C4-2B (cell line): ENCODE measurements at regions not wholly inside any gene's neighbourhood (a gene's known extent, or its start where the extent isn't known, plus 50 kb on each side); places are given as distances from the start of the nearest gene placed in this dataset.

Source experiments
- H3K27ac ChIP-seq: fragments of 450-650 bp; 2 replicates; pipeline ENCODE4 v1.5.1; 2017
- ZFX ChIP-seq: fragments of 450-650 bp; IDR thresholded peaks from 2 replicates; pipeline ENCODE4 v1.6.1; 2017
- TF ChIP-seq, protein P1 (sequence below): fragments of 450-650 bp; conservative IDR thresholded peaks from 2 replicates; pipeline ENCODE4 v1.5.1; 2017; ENCODE audit warnings: mild to moderate bottlenecking

- TF ChIP-seq, protein P1, sequence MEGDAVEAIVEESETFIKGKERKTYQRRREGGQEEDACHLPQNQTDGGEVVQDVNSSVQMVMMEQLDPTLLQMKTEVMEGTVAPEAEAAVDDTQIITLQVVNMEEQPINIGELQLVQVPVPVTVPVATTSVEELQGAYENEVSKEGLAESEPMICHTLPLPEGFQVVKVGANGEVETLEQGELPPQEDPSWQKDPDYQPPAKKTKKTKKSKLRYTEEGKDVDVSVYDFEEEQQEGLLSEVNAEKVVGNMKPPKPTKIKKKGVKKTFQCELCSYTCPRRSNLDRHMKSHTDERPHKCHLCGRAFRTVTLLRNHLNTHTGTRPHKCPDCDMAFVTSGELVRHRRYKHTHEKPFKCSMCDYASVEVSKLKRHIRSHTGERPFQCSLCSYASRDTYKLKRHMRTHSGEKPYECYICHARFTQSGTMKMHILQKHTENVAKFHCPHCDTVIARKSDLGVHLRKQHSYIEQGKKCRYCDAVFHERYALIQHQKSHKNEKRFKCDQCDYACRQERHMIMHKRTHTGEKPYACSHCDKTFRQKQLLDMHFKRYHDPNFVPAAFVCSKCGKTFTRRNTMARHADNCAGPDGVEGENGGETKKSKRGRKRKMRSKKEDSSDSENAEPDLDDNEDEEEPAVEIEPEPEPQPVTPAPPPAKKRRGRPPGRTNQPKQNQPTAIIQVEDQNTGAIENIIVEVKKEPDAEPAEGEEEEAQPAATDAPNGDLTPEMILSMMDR: no peak
- no peak for TF ChIP-seq ZFX
- H3K27ac ChIP-seq: no peak overlapping the region
Observed at GRCh38 chr14:104512771-104513640, 66.6 kb upstream of the C14orf180 start.

DNA sequence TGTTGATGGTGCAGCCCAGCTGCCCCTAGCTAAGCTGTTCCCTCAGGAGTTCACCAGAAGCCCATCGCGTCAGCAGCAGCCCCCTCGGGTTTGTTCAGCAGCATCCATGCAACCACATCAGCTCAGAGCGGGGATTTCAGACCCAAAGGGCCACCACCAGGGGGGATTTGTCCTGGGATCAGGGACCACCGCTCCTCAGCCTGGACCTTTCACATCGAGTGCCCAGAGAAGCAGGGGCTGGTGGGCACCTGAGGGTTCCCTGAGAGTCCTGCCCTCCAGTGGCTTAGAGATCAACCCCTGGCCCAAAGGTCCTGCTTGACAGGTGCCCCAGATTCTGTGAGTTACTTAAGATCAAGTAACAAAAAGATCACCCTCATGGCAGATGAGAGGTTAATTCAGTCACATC lies 65.9 kb upstream of the C14orf180 start:
- TF ChIP-seq, protein P1: no peak
- TF ChIP-seq ZFX: no peak
- H3K27ac ChIP-seq: no peak overlapping the region

DNA sequence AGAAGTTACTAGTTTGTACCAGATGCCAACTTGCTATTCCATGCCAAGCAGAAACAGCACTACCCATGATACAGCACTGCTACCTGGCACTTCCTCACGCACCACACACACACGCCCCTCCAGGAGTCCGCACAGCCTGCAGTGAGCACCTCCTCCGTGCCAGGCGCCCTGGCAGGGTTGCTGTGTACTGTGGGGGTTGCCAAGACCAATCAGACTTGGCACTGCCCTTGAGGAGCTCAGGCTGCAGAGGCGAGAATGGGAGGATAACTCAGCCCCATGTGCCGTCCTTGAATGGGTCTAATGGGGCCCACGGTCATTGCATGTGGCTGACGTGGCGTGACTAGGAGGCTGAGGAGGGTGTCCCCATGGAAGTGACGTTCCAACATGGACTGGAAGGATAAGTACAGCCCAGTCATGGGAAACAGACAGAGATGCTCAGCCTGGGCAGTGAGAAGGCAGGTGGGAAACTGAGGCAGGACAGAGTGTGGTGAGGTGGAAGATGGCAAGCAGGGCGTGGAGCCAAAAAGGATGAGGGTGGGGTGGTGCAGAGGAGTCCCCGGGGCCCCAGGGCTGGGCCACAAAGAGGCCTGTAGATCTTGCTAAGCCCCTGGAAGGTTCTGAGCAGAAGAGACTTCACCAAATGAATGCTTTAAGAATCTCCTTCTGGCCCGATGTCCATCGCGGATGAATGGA lies 65.3 kb upstream of the C14orf180 start:
- TF ChIP-seq ZFX: no peak
- TF ChIP-seq, protein P1: no peak
- H3K27ac ChIP-seq: no peak overlapping the region

DNA sequence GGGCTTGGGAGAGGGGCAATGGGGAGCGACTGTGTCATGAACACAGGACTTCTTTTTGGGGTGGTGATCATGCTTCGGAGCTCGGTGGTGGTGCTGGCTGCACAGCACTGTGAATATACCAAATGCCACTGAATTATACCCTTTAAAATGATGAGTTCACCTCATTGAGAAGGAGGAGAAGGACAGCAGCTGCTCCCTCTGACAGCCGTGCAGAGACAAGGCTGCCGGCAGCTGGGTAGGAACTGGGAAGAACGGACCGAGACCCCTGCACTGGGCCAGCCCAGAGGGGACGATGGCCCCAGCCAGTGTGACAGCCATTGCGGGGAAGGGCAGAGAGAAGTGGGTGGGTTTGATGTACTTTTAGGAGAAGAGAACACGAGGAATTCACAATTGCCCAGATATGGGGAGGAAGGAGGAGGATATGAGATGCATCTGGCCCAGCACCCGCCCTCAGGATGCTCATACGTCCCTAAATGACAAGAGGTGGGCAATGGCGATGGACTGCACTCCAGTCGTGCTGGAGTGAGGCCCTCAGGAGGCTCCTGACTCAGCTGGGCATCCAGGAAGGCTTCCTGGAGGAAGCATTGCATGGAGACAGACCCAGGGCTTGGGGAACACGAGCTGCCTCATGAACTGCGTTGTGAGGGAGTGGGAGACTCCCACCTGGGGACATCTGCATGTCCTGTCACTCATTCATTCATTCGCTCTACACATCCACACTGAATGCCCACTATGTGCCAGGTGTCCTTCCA lies 64.3 kb upstream of the C14orf180 start:
- TF ChIP-seq ZFX: no peak
- no peak overlapping the region for H3K27ac ChIP-seq

GRCh38 chr14:104515811-104516780 lies 63.5 kb upstream of the C14orf180 start:
- TF ChIP-seq, protein P1: no peak
- no peak for TF ChIP-seq ZFX

GRCh38 chr14:104516906-104517305 lies 62.7 kb upstream of the C14orf180 start:
- TF ChIP-seq ZFX: no peak
- TF ChIP-seq, protein P1: no peak
- no peak overlapping the region for H3K27ac ChIP-seq

More at GRCh38 chr14:104515811-104516780, 63.5 kb upstream of the C14orf180 start:
- no peak overlapping the region for H3K27ac ChIP-seq

DNA sequence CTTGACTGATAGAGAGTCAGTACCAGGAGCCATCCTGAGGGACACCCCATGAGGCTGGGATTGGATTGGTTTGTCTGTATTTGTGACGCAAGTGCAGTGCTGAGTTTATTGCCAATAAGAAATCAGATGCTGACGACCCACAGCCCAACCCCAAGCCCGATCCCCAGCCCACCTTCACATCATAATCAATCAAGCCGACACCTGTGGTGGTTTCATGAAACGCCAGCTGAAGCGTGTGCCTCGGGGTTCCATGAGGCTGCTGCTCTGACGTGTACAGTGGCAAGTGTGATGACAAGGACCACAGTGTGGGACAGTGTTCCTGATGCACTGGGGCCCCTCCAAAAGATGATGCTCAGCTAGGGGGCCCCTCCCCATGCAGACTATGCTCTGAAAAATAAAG lies 62.1 kb upstream of the C14orf180 start:
- no peak overlapping the region for H3K27ac ChIP-seq

More for the DNA sequence above, 62.1 kb upstream of the C14orf180 start:
- no peak for TF ChIP-seq ZFX
- TF ChIP-seq, protein P1: no peak
